ENCODE measurements at regions not wholly inside any gene's neighbourhood (a gene's known extent, or its start where the extent isn't known, plus 50 kb on each side); places are given as distances from the start of the nearest gene placed in this dataset.
"Not testable (repeated sequence)": the region's sequence is repeated elsewhere in the genome, so short reads cannot be mapped to it uniquely, and the experiment has no call there.

- no peaks in the 10 kb centered on the region for H3K4me1 ChIP-seq (ENCODE audit: control insufficient read depth, insufficient read depth, low read length)
Observed at GRCh38 chr9:78097541-78097940, 65.9 kb upstream of the GNAQ start.

DNA sequence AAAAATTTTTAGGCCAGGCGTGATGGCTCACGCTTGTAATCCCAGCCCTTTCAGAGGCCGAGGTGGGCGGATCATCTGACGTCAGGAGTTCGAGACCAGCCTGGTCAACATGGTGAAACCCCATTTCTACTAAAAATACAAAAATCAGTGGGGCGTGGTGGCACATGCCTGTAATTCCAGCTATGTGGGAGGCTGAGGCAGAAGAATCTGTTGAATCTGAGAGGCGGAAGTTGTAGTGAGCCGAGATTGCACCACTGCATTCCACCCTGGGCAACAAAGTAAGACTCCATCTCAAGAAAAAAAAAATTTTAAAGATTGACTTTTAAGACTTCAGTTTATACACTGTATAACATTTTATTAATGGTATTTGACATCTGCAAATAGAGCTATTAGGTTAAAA is 60.1 kb upstream of the GNAQ start:
- Histone ChIP-seq H3K36me3 (ENCODE audit: control insufficient read depth in 2 of 2, insufficient read depth in 2 of 2, low read length in 2 of 2) (no peaks in the 10 kb centered on the region), H3K27ac (ENCODE audit: low read length) (no peak overlapping the region), H3K27me3 (ENCODE audit: control insufficient read depth in 1 of 2, insufficient read depth in 2 of 2, low read length in 2 of 2) (no peaks in the 10 kb centered on the region), H3K4me3 (ENCODE audit: low read length in 2 of 2) (no peak overlapping the region), H3K9ac (ENCODE audit: low read length in 2 of 2) (no peak overlapping the region), H3K9me3 (ENCODE audit: control insufficient read depth in 2 of 2, low read length in 2 of 2) (no peaks in the 10 kb centered on the region), H3K4me1 (ENCODE audit: control insufficient read depth, insufficient read depth, low read length) (no peaks in the 10 kb centered on the region)

More at GRCh38 chr9:78097541-78097940, 65.9 kb upstream of the GNAQ start:
- Histone ChIP-seq H3K27me3 (ENCODE audit: control insufficient read depth in 1 of 2, insufficient read depth in 2 of 2, low read length in 2 of 2) (no peaks in the 10 kb centered on the region), H3K36me3 (ENCODE audit: control insufficient read depth in 2 of 2, insufficient read depth in 2 of 2, low read length in 2 of 2) (no peaks in the 10 kb centered on the region), H3K4me3 (ENCODE audit: low read length in 2 of 2) (no peak overlapping the region), H3K27ac (ENCODE audit: low read length) (no peak overlapping the region), H3K9ac (ENCODE audit: low read length in 2 of 2) (no peak overlapping the region), H3K9me3 (ENCODE audit: control insufficient read depth in 2 of 2, low read length in 2 of 2) (no peaks in the 10 kb centered on the region)

- H3K36me3 ChIP-seq (ENCODE audit: control insufficient read depth in 2 of 2, insufficient read depth in 2 of 2, low read length in 2 of 2) = no peaks in the 10 kb centered on the region
- H3K4me1 ChIP-seq (ENCODE audit: control insufficient read depth, insufficient read depth, low read length) = no peaks in the 10 kb centered on the region
- no peak overlapping the region for H3K9ac ChIP-seq (ENCODE audit: low read length in 2 of 2)
- H3K9me3 ChIP-seq (ENCODE audit: control insufficient read depth in 2 of 2, low read length in 2 of 2) = no peaks in the 10 kb centered on the region
- H3K4me3 ChIP-seq (ENCODE audit: low read length in 2 of 2) = no peak overlapping the region
- no peak overlapping the region for H3K27ac ChIP-seq (ENCODE audit: low read length)
- H3K27me3 ChIP-seq (ENCODE audit: control insufficient read depth in 1 of 2, insufficient read depth in 2 of 2, low read length in 2 of 2) = no peaks in the 10 kb centered on the region
Observed at GRCh38 chr9:78089111-78089510, 57.5 kb upstream of the GNAQ start.

GRCh38 chr9:78088190-78088589 is 56.6 kb upstream of the GNAQ start:
- not testable (repeated sequence) for H3K4me3 ChIP-seq (ENCODE audit: low read length in 2 of 2); H3K9me3 ChIP-seq (ENCODE audit: control insufficient read depth in 2 of 2, low read length in 2 of 2); H3K27ac ChIP-seq (ENCODE audit: low read length); H3K27me3 ChIP-seq (ENCODE audit: control insufficient read depth in 1 of 2, insufficient read depth in 2 of 2, low read length in 2 of 2); H3K36me3 ChIP-seq (ENCODE audit: control insufficient read depth in 2 of 2, insufficient read depth in 2 of 2, low read length in 2 of 2); H3K4me1 ChIP-seq (ENCODE audit: control insufficient read depth, insufficient read depth, low read length); H3K9ac ChIP-seq (ENCODE audit: low read length in 2 of 2)

All from stomach smooth muscle (tissue), 2 donors.